ENCODE measurements at regions not wholly inside any gene's neighbourhood (a gene's known extent, or its start where the extent isn't known, plus 50 kb on each side); places are given as distances from the start of the nearest gene placed in this dataset.

- TF ChIP-seq POLR2AphosphoS5 (IDR thresholded peaks at IDR 0.05; ENCODE audit: borderline replicate concordance, low read depth, low read length), result no peak
- TF ChIP-seq EZH2 (IDR thresholded peaks at IDR 0.05), result no peak
- TF ChIP-seq FOXP2 (optimal IDR thresholded peaks at IDR 0.05; ENCODE audit: control extremely low read depth, extremely low read length, insufficient read depth), result no peak
Observed at GRCh38 chr18:25473008-25473407, 121.0 kb upstream of the ZNF521 start.

Measured in SK-N-MC (cell line).